ENCODE measurements at regions not wholly inside any gene's neighbourhood (a gene's known extent, or its start where the extent isn't known, plus 50 kb on each side); places are given as distances from the start of the nearest gene placed in this dataset.
A peak's percentile ranks its signal among the peaks of the same experiment; 100 is the strongest.

DNA sequence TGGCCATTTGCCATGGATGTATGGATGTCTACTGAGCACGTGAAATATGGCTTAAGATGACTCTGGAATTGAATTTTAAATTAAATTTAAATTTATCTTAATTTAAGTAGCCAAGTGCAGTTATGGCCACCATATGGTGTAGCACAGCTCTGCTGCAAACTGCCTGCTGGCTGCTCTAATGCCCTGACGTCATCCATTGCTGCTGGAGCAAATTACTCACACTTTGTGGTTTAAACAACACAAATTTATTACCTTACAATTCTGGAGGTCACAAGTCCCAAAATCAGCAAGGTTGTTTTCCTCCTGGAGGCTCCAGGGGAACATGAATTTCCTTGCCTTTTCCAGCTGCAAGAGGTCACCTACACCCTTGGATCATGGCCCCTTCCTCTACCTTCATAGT is 679.3 kb upstream of the EEF2KMT start:
- TF ChIP-seq, protein P1, sequence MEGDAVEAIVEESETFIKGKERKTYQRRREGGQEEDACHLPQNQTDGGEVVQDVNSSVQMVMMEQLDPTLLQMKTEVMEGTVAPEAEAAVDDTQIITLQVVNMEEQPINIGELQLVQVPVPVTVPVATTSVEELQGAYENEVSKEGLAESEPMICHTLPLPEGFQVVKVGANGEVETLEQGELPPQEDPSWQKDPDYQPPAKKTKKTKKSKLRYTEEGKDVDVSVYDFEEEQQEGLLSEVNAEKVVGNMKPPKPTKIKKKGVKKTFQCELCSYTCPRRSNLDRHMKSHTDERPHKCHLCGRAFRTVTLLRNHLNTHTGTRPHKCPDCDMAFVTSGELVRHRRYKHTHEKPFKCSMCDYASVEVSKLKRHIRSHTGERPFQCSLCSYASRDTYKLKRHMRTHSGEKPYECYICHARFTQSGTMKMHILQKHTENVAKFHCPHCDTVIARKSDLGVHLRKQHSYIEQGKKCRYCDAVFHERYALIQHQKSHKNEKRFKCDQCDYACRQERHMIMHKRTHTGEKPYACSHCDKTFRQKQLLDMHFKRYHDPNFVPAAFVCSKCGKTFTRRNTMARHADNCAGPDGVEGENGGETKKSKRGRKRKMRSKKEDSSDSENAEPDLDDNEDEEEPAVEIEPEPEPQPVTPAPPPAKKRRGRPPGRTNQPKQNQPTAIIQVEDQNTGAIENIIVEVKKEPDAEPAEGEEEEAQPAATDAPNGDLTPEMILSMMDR (conservative IDR thresholded peaks at IDR 0.05 in 1 of 2, IDR thresholded peaks at IDR 0.05 in 1 of 2; ENCODE audit: low read depth in 1 of 2, low read length in 2 of 2) = no peak
- no peak for TF ChIP-seq EZH2 (IDR thresholded peaks at IDR 0.05; ENCODE audit: low read length, missing control alignments)
- Histone ChIP-seq H3K4me2 (ENCODE audit: extremely low read depth, insufficient read depth, low read length) (no peak overlapping the region), H3K4me1 (ENCODE audit: control insufficient read depth, extremely low read depth, insufficient read depth, low read length) (no peaks in the 10 kb centered on the region), H3K27me3 (ENCODE audit: control insufficient read depth, insufficient read depth, low read length) (no peaks in the 10 kb centered on the region), H4K20me1 (ENCODE audit: control insufficient read depth, extremely low read depth, insufficient read depth, low read length) (no peaks in the 10 kb centered on the region), H2AFZ (ENCODE audit: low read length) (no peak overlapping the region), H3K9me3 (ENCODE audit: control insufficient read depth, insufficient read depth, low read depth, low read length) (no peaks in the 10 kb centered on the region), H3K36me3 (ENCODE audit: control insufficient read depth, insufficient read depth, low read length) (no peaks in the 10 kb centered on the region), H3K79me2 (ENCODE audit: control insufficient read depth, insufficient read depth, low read length) (no peaks in the 10 kb centered on the region), H3K27ac (ENCODE audit: insufficient read depth, low read length) (no peak overlapping the region), H3K9ac (ENCODE audit: insufficient read depth, low read length) (no peak overlapping the region), H3K4me3 (replicated peaks in 1 of 4; ENCODE audit: control extremely low read depth in 1 of 4, insufficient read depth in 1 of 4, low read depth in 3 of 4, low read length in 4 of 4) (no peak overlapping the region)
- DNase-seq (ENCODE audit: low read depth in 2 of 2) = peak in 1 of 2 donors; percentile 67

GRCh38 chr16:5775916-5776315 is 678.3 kb upstream of the EEF2KMT start:
- H3K4me1 ChIP-seq (ENCODE audit: control insufficient read depth, extremely low read depth, insufficient read depth, low read length) = no peaks in the 10 kb centered on the region
- no peak overlapping the region for H2AFZ ChIP-seq (ENCODE audit: low read length)
- no peak overlapping the region for H3K27ac ChIP-seq (ENCODE audit: insufficient read depth, low read length)
- H3K79me2 ChIP-seq (ENCODE audit: control insufficient read depth, insufficient read depth, low read length) = no peaks in the 10 kb centered on the region
- H3K36me3 ChIP-seq (ENCODE audit: control insufficient read depth, insufficient read depth, low read length) = no peaks in the 10 kb centered on the region
- no peak for DNase-seq (ENCODE audit: low read depth in 2 of 2)
- no peaks in the 10 kb centered on the region for H4K20me1 ChIP-seq (ENCODE audit: control insufficient read depth, extremely low read depth, insufficient read depth, low read length)
- no peak overlapping the region for H3K4me2 ChIP-seq (ENCODE audit: extremely low read depth, insufficient read depth, low read length)
- H3K9ac ChIP-seq (ENCODE audit: insufficient read depth, low read length) = no peak overlapping the region
- no peaks in the 10 kb centered on the region for H3K27me3 ChIP-seq (ENCODE audit: control insufficient read depth, insufficient read depth, low read length)
- no peak overlapping the region for H3K4me3 ChIP-seq (replicated peaks in 1 of 4; ENCODE audit: control extremely low read depth in 1 of 4, insufficient read depth in 1 of 4, low read depth in 3 of 4, low read length in 4 of 4)
- TF ChIP-seq, protein P1 (conservative IDR thresholded peaks at IDR 0.05 in 1 of 2, IDR thresholded peaks at IDR 0.05 in 1 of 2; ENCODE audit: low read depth in 1 of 2, low read length in 2 of 2) = no peak
- TF ChIP-seq EZH2 (IDR thresholded peaks at IDR 0.05; ENCODE audit: low read length, missing control alignments) = no peak
- H3K9me3 ChIP-seq (ENCODE audit: control insufficient read depth, insufficient read depth, low read depth, low read length) = no peaks in the 10 kb centered on the region

GRCh38 chr16:5770118-5770517 is 672.5 kb upstream of the EEF2KMT start:
- Histone ChIP-seq H3K36me3 (ENCODE audit: control insufficient read depth, insufficient read depth, low read length) (no peaks in the 10 kb centered on the region), H3K4me2 (ENCODE audit: extremely low read depth, insufficient read depth, low read length) (no peak overlapping the region), H3K27me3 (ENCODE audit: control insufficient read depth, insufficient read depth, low read length) (no peaks in the 10 kb centered on the region), H3K27ac (ENCODE audit: insufficient read depth, low read length) (no peak overlapping the region), H3K79me2 (ENCODE audit: control insufficient read depth, insufficient read depth, low read length) (no peaks in the 10 kb centered on the region), H3K9me3 (ENCODE audit: control insufficient read depth, insufficient read depth, low read depth, low read length) (no peaks in the 10 kb centered on the region), H3K9ac (ENCODE audit: insufficient read depth, low read length) (no peak overlapping the region), H3K4me1 (ENCODE audit: control insufficient read depth, extremely low read depth, insufficient read depth, low read length) (no peaks in the 10 kb centered on the region), H2AFZ (ENCODE audit: low read length) (no peak overlapping the region), H3K4me3 (replicated peaks in 1 of 4; ENCODE audit: control extremely low read depth in 1 of 4, insufficient read depth in 1 of 4, low read depth in 3 of 4, low read length in 4 of 4) (no peak overlapping the region), H4K20me1 (ENCODE audit: control insufficient read depth, extremely low read depth, insufficient read depth, low read length) (no peaks in the 10 kb centered on the region)
- DNase-seq (ENCODE audit: low read depth in 2 of 2) = no peak
- TF ChIP-seq, protein P1 (conservative IDR thresholded peaks at IDR 0.05 in 1 of 2, IDR thresholded peaks at IDR 0.05 in 1 of 2; ENCODE audit: low read depth in 1 of 2, low read length in 2 of 2) = no peak
- no peak for TF ChIP-seq EZH2 (IDR thresholded peaks at IDR 0.05; ENCODE audit: low read length, missing control alignments)

All from fibroblast of lung (primary cell).